SK-N-MC (cell line): ENCODE measurements at regions not wholly inside any gene's neighbourhood (a gene's known extent, or its start where the extent isn't known, plus 50 kb on each side); places are given as distances from the start of the nearest gene placed in this dataset.
"Not testable (repeated sequence)": the region's sequence is repeated elsewhere in the genome, so short reads cannot be mapped to it uniquely, and the experiment has no call there.

Source experiments
- DNase-seq: peaks from one replicate; pipeline ENCODE4 v3.0.0-alpha.2; 2011; ENCODE audit warnings: low read depth, low spot score
- H3K27ac ChIP-seq: fragments of 200-600 bp; sonication (generic); 2 replicates; pipeline ENCODE4 v1.5.1; 2016; ENCODE audit warnings: mixed run types
- H3K36me3 ChIP-seq: fragments of 200-600 bp; sonication (generic); 2 replicates; pipeline ENCODE4 v1.6.1; 2017; ENCODE audit warnings: antibody characterized with exemption, low read length, mixed read lengths; ENCODE audit not compliant: insufficient read depth
- H3K4me3 ChIP-seq: fragments of 200-600 bp; sonication (generic); 2 replicates; pipeline ENCODE4 v1.5.1; 2016
- H3K9ac ChIP-seq: fragments of 200-600 bp; sonication (generic); 2 replicates; pipeline ENCODE4 v1.8.0; 2017; ENCODE audit warnings: mixed run types, mixed read lengths; ENCODE audit not compliant: insufficient read length
- H3K9me3 ChIP-seq: fragments of 200-600 bp; sonication (generic); 2 replicates; pipeline ENCODE4 v1.6.1; 2017; ENCODE audit warnings: low read depth, mild to moderate bottlenecking, antibody characterized with exemption, low read length, moderate library complexity, mixed read lengths
- EZH2 ChIP-seq: fragments of 200-600 bp; sonication (generic); IDR thresholded peaks from one replicate; pipeline ENCODE4 v1.6.1; 2017; ENCODE audit warnings: antibody characterized with exemption
- FOXP2 ChIP-seq: optimal IDR thresholded peaks from 2 replicates; pipeline ENCODE3; 2011; ENCODE audit warnings: mild to moderate bottlenecking, moderate library complexity; ENCODE audit not compliant: insufficient read depth; ENCODE audit errors: extremely low read length, control extremely low read depth
- POLR2AphosphoS5 ChIP-seq: IDR thresholded peaks from 2 replicates; pipeline ENCODE4 v1.6.1; 2012; ENCODE audit warnings: mild to moderate bottlenecking, low read depth, low read length, borderline replicate concordance

DNA sequence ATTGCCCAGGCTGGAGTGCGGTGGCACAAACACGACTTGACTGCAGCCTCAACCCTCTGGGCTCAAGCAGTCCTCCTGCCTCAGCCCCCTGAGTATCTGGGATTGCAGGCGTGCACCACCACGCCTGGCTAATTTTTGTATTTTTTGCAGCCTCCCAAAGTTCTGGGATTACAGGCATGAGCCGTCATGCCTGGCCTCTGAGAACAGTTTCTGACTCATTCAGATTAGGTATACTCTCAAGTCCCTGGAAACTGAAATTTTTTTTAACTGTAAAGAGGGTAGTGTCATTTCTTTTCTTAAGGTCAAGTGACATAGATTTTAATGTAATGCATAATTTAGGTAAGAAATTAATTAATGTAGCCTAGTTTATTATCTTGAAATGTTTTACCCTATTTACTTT is 104.7 kb downstream of the SEPTIN7 start:
- peaks cover 34% of the 10 kb centered on the region for H3K36me3 ChIP-seq
- no peak for TF ChIP-seq FOXP2
- TF ChIP-seq EZH2 = no peak
- no peak for TF ChIP-seq POLR2AphosphoS5

DNA sequence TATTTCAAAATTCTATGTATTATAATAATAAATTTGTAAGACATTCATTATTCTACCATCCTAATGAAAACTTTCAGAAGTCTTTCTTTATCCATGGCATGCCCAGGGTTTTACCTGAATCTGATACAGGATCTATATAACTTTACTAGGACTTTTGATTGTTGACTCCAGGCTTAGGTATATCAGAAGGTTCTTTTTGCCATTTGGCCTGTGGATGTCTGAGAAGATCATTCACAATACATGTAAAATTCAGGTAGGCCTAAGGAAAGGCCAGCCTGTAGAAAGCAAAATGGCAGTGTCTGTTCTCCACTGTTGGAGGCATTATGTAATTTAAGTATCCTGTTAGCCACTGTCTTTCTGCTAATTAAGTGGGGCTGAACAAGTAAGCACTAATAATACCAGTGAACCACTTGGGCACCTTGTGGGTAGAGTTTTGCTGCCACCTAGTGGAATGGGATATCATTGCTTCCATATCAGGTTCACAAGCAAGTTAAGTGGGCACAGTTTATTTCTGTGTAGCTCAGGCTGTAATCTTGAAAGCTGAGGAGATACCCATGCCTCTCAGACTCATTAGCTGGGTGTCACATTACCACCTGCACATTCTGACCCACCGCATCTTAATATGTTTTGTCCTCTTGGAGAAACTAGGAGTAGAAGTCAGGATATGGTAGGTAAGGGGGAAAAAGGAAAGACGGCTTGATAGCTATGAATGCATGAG is 105.5 kb downstream of the SEPTIN7 start:
- H3K9me3 ChIP-seq = no peaks in the 10 kb centered on the region
- DNase-seq = peak; percentile 83
- no peak overlapping the region for H3K27ac ChIP-seq
- peaks cover 28% of the 10 kb centered on the region for H3K36me3 ChIP-seq
- no peak overlapping the region for H3K4me3 ChIP-seq
- TF ChIP-seq EZH2 (no peak), POLR2AphosphoS5 (no peak), FOXP2 (no peak)
- H3K9ac ChIP-seq = no peak overlapping the region

More for the DNA sequence above, 104.7 kb downstream of the SEPTIN7 start:
- no peak for DNase-seq
- Histone ChIP-seq H3K27ac (no peak overlapping the region), H3K9me3 (no peaks in the 10 kb centered on the region), H3K4me3 (no peak overlapping the region), H3K9ac (no peak overlapping the region)

DNA sequence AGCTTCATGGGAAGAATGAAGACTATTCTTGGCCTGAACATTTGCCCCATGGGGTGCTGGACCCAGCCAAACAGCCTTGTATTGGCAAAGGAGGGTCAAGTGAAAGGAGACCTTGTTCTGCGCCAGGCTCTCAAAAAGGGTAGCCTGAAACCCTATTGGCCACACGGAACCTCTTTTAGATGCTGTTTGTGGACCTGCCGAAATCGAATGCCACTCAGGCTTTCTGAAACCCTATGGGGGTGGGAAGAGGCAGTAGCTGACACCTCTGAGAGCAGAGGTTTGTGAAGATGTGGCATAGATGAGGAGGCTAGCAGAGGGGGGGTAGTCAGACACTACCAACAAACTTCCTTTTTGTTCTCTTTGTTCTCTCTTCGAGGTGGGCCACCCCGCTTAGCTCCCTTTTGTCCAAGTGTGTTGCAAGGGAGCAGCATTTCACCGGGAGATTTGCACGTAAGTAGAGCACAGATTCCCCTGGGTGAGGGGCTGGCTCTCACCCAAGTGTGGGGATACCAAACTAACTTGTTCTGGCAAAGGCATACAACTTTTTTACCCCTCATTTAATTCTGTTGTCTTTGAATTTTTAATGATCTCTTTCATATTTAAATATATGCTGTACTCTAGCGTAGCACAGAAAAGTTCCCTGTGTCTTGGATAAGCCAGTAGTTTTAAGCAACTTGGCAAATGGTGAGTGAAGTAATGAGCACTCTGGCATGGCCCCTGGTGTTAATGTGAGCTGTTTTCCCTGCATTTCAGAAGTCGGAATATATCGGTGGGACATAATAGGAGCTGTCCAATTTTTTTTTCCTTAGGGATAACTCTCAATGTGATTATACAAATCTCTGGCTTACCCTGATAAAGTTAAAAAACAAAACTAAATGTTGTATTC is 107.7 kb downstream of the SEPTIN7 start:
- H3K36me3 ChIP-seq = peaks cover 18% of the 10 kb centered on the region; the same call in 1 of the 2 replicates

DNA sequence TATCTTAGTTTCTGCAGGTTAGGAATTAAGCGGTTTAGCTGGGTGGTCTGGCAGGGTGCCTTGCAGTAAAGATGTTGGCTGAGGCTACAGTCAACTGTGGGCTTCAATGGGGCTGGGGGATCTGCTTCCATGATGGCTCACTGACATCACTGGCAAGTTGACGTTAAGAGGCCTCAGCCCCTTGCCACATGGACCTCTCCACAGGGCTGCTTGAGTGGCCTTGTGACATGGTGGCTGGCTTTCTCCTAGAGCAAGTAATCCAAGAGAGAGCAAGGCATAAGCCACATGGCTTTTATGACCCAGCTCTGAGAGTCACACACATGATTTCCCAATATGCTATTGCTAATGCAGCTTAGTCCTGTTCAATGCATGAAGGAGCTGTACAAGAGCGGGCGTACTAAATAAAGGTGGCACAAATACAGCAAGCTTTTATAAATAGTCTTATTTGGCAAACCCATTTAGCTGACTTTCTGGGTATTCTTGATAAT is 109.1 kb downstream of the SEPTIN7 start:
- DNase-seq = no peak
- no peak for TF ChIP-seq EZH2
- no peak for TF ChIP-seq FOXP2
- TF ChIP-seq POLR2AphosphoS5 = no peak
- Histone ChIP-seq H3K9ac (no peak overlapping the region), H3K36me3 (peaks cover 8% of the 10 kb centered on the region; the same call in 1 of the 2 replicates), H3K4me3 (no peak overlapping the region), H3K27ac (no peak overlapping the region), H3K9me3 (no peaks in the 10 kb centered on the region)

More for the DNA sequence above, 107.7 kb downstream of the SEPTIN7 start:
- TF ChIP-seq POLR2AphosphoS5 = no peak
- no peak for TF ChIP-seq EZH2
- no peak for TF ChIP-seq FOXP2
- H3K9me3 ChIP-seq = no peaks in the 10 kb centered on the region
- H3K27ac ChIP-seq = 0 out of 2 replicates have a peak overlapping the region, but pooled peaks have one; percentile 3
- H3K4me3 ChIP-seq = no peak overlapping the region
- DNase-seq = no peak
- no peak overlapping the region for H3K9ac ChIP-seq

DNA sequence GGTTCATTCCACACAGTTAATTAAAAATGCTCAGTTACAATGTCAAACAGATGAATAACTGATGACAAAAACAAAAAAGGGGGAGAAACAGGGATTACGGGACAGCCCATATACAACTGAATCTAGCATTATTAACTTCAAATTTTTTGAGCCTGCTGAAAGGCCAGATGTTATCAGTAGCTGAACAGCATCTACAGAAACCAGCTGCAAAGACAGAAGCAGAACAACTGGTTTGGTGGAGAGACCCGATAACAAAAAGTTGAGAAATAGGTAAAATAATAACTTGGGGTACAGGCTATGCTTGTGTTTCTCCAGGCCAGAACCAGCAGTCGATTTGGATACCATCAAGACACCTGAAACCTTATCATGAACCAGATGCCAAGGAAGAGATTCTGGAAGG is 109.8 kb downstream of the SEPTIN7 start:
- not testable (repeated sequence) for H3K4me3 ChIP-seq, H3K9me3 ChIP-seq, H3K36me3 ChIP-seq, H3K27ac ChIP-seq, DNase-seq, H3K9ac ChIP-seq

DNA sequence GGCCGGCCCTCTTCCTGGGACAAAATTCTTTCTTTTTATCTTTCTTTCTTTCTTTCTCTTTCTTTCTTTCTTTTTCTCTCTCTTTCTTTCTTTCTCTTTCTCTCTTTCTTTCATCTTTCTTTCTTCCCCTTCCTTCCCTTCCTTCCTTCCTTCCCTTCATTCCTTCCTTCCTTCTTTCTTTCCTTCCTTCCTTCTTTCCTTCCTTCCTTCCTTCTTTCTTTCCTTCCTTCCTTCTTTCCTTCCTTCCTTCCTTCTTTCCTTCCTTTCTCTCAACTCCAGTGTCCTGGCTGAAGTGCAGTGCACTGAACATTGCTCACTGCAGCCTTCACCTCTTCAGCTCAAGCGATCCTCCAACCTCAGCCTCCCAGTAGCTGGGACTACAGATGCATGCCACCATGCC is 112.5 kb downstream of the SEPTIN7 start:
- H3K4me3 ChIP-seq, H3K9me3 ChIP-seq, DNase-seq, H3K27ac ChIP-seq, H3K9ac ChIP-seq, H3K36me3 ChIP-seq: not testable (repeated sequence)

DNA sequence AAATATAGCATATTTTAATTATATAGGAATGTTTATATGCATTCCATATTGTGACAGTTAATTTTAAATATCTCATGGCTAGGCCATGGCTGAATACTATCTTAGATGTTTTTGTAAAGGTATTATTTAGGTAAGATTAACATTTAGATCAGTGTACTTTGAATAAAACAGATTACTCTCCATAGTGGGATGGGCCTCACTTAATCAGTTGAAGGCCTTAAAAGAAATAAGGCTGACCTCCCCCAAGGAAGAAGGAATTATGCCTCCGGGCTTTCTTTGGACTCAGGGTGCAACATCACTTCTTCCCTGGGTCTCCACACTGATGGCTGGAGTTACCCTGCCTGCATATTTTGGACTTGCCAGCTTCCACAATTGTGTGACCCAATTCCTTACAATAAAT is 113.4 kb downstream of the SEPTIN7 start:
- not testable (repeated sequence) for DNase-seq, H3K9me3 ChIP-seq, H3K9ac ChIP-seq, H3K4me3 ChIP-seq, H3K36me3 ChIP-seq, H3K27ac ChIP-seq

DNA sequence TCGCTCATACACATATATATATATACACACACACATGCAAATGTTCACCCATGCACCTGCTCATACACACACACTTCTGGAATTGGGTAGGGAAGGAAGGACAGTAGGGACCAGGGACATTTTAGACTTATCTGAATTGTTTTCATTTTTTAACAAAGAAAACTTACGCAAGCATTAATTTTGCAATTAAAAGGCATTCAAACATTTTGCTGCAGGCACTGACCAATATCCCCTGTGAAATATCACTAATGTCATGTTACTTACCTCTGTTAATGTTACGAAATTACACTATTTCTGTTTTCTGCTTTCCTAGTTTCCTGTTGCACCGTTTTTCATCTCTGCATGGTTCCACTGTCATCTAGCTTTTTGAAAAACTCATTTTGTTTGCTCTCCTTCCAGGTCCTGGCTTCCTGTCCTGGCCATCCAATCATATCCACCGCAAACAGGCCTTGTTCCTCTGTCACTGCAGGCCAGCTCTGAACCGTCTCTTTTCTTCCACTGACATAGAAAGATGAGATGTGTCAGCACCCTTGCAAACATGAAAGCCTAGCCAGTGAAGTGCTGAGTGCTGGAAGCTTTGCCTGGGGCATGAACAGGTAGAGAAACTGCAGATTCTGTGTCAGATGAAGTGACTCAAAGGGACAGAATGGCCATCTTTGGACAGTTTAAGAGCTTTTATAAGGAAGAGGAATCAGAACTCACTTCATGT is 114.5 kb downstream of the SEPTIN7 start:
- H3K27ac ChIP-seq, H3K9me3 ChIP-seq, DNase-seq, H3K4me3 ChIP-seq, H3K9ac ChIP-seq, H3K36me3 ChIP-seq: not testable (repeated sequence)

DNA sequence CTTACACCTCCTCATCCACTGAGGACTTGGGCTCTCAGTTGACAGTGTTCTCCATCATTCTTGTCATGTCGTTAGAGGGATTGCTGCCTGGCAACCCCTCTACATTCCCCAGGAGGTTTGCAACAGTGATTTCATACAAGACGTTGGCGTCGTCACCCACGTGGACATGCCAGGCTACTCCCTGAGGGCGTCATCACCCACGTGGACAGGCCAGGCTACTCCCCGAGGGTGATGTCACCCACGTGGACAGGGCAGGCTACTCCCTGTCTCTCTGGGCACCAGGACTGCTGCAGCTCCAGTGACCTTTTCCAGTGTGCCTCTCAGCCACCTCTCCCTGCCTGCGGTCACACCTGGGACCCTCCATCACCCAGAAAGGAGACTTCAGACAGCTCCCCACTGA is 117.4 kb downstream of the SEPTIN7 start:
- not testable (repeated sequence) for H3K27ac ChIP-seq, DNase-seq, H3K9ac ChIP-seq, H3K4me3 ChIP-seq, H3K9me3 ChIP-seq, H3K36me3 ChIP-seq

DNA sequence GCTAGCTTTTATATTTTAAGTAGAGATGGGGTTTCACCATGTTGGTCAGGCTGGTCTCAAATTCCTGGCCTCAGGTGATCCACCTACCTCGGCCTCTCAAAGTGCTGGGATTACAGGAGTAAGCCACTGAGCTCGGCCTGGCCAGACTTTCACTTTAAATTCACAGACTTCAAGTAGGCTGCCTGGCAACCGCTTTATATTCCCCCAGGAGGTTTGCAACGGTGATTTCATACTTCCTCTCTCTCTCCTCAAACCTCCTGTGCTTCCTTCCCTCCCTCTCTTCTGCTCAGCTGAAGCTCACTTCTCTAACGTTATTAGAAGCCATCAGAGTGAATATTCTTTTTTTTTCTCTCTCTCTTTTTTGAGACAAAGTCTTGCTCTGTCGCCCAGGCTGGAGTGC is 118.8 kb downstream of the SEPTIN7 start:
- H3K36me3 ChIP-seq, H3K9ac ChIP-seq, H3K9me3 ChIP-seq, H3K27ac ChIP-seq, DNase-seq, H3K4me3 ChIP-seq: not testable (repeated sequence)

DNA sequence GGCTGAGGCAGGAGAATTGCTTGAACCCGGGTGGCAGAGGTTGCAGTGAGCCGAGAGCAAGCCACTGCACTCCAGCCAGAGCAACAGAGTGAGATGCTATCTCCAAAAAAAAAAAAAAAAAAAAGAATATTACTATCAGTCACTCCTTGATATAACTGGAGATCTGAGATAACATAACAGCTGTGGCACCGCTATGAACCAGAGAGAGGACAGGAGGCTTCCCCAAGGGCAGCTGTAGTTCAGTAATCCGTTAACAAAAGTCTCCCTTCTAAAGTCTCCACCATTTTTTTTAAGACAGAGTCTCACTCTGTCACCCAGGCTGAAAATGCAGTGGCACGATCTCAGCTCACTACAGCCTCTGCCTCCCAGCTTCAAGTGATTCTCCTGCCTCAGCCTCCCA is 120.5 kb downstream of the SEPTIN7 start:
- H3K9ac ChIP-seq, DNase-seq, H3K9me3 ChIP-seq, H3K36me3 ChIP-seq, H3K27ac ChIP-seq, H3K4me3 ChIP-seq: not testable (repeated sequence)

DNA sequence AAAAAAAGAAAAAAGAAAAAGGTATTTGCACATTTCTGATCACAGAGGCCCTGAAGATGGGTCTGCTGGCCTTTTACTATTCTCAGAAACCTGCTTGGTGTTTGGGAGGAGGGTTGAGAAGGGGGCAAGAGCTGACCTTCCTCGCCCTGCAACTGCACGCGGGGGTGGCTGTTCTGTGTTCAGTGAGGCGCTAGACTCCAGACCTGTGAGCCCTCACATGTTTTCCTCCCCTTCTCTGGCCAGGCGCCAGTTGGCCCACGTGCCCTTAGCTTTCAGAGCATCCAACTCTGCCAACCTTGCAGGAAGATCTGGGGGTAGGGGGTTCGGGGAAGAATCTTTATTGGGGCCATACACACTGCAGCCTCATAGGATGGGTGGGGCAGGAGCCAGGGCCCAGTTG is 123.8 kb downstream of the SEPTIN7 start:
- H3K9me3 ChIP-seq, H3K36me3 ChIP-seq, H3K27ac ChIP-seq, H3K4me3 ChIP-seq, H3K9ac ChIP-seq, DNase-seq: not testable (repeated sequence)
